ENCODE measurements at regions not wholly inside any gene's neighbourhood (a gene's known extent, or its start where the extent isn't known, plus 50 kb on each side); places are given as distances from the start of the nearest gene placed in this dataset.

GRCh38 chr6:137761487-137761886 is 105.6 kb upstream of the TNFAIP3 start:
- TF ChIP-seq CTCF (IDR thresholded peaks at IDR 0.05; ENCODE audit: unreplicated experiment): no peak
- H3K36me3 Mint-ChIP-seq (ENCODE audit: low read depth, unreplicated experiment): no peaks in the 10 kb centered on the region
- peaks cover 3% of the 10 kb centered on the region for H3K27me3 Mint-ChIP-seq (ENCODE audit: unreplicated experiment)
- no peaks in the 10 kb centered on the region for H3K9me3 Mint-ChIP-seq (ENCODE audit: unreplicated experiment)
- H3K27ac Mint-ChIP-seq (ENCODE audit: unreplicated experiment): no peak overlapping the region
- no peak for DNase-seq (ENCODE audit: low spot score)
- no peak overlapping the region for H3K4me3 Mint-ChIP-seq (ENCODE audit: unreplicated experiment)
- H3K4me1 Mint-ChIP-seq (ENCODE audit: unreplicated experiment): no peaks in the 10 kb centered on the region

GRCh38 chr6:137762168-137763090 is 104.6 kb upstream of the TNFAIP3 start:
- H3K4me3 Mint-ChIP-seq (ENCODE audit: unreplicated experiment): no peak overlapping the region
- H3K27ac Mint-ChIP-seq (ENCODE audit: unreplicated experiment): no peak overlapping the region
- peaks cover 3% of the 10 kb centered on the region for H3K27me3 Mint-ChIP-seq (ENCODE audit: unreplicated experiment)
- DNase-seq (ENCODE audit: low spot score): no peak
- H3K9me3 Mint-ChIP-seq (ENCODE audit: unreplicated experiment): no peaks in the 10 kb centered on the region
- no peak for TF ChIP-seq CTCF (IDR thresholded peaks at IDR 0.05; ENCODE audit: unreplicated experiment)
- H3K36me3 Mint-ChIP-seq (ENCODE audit: low read depth, unreplicated experiment): no peaks in the 10 kb centered on the region
- no peaks in the 10 kb centered on the region for H3K4me1 Mint-ChIP-seq (ENCODE audit: unreplicated experiment)

GRCh38 chr6:137763436-137763835 is 103.6 kb upstream of the TNFAIP3 start:
- Mint-ChIP-seq H3K27ac (ENCODE audit: unreplicated experiment) (no peak overlapping the region), H3K36me3 (ENCODE audit: low read depth, unreplicated experiment) (no peaks in the 10 kb centered on the region), H3K9me3 (ENCODE audit: unreplicated experiment) (no peaks in the 10 kb centered on the region), H3K4me3 (ENCODE audit: unreplicated experiment) (no peak overlapping the region), H3K27me3 (ENCODE audit: unreplicated experiment) (no peaks in the 10 kb centered on the region), H3K4me1 (ENCODE audit: unreplicated experiment) (peaks cover 8% of the 10 kb centered on the region)
- no peak for DNase-seq (ENCODE audit: low spot score)
- TF ChIP-seq CTCF (IDR thresholded peaks at IDR 0.05; ENCODE audit: unreplicated experiment): no peak

GRCh38 chr6:137763886-137764285 is 103.2 kb upstream of the TNFAIP3 start:
- Mint-ChIP-seq H3K4me1 (ENCODE audit: unreplicated experiment) (peaks cover 8% of the 10 kb centered on the region), H3K36me3 (ENCODE audit: low read depth, unreplicated experiment) (no peaks in the 10 kb centered on the region), H3K4me3 (ENCODE audit: unreplicated experiment) (no peak overlapping the region), H3K9me3 (ENCODE audit: unreplicated experiment) (no peaks in the 10 kb centered on the region), H3K27me3 (ENCODE audit: unreplicated experiment) (no peaks in the 10 kb centered on the region), H3K27ac (ENCODE audit: unreplicated experiment) (no peak overlapping the region)
- no peak for TF ChIP-seq CTCF (IDR thresholded peaks at IDR 0.05; ENCODE audit: unreplicated experiment)
- DNase-seq (ENCODE audit: low spot score): no peak

GRCh38 chr6:137764464-137764863 is 102.6 kb upstream of the TNFAIP3 start:
- Mint-ChIP-seq H3K36me3 (ENCODE audit: low read depth, unreplicated experiment) (no peaks in the 10 kb centered on the region), H3K4me3 (ENCODE audit: unreplicated experiment) (no peak overlapping the region), H3K9me3 (ENCODE audit: unreplicated experiment) (no peaks in the 10 kb centered on the region), H3K4me1 (ENCODE audit: unreplicated experiment) (peaks cover 8% of the 10 kb centered on the region), H3K27ac (ENCODE audit: unreplicated experiment) (no peak overlapping the region), H3K27me3 (ENCODE audit: unreplicated experiment) (no peaks in the 10 kb centered on the region)
- no peak for DNase-seq (ENCODE audit: low spot score)
- no peak for TF ChIP-seq CTCF (IDR thresholded peaks at IDR 0.05; ENCODE audit: unreplicated experiment)

Data from endothelial cell (in vitro differentiated cells).